ENCODE measurements at regions not wholly inside any gene's neighbourhood (a gene's known extent, or its start where the extent isn't known, plus 50 kb on each side); places are given as distances from the start of the nearest gene placed in this dataset.

DNA sequence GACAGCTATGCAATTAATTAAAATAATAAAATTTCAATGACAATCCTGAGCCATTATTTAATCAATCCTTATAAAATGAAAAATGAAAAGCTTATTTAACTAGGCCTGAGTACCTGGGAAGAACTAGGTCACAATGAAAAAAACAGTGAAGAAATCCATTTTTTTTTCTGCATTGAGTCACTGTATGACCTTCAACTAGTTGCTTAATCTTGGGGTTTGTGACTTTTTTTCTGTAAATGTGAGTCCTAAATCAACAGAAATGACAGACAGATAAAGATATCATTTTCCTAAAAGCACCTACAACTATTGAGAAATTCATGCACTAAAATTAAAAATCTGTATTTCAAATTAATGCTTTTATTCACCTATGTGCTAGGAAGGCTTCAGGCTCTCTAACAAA lies 96.8 kb downstream of the TMEM26 start:
- DNase-seq = no peak

DNA sequence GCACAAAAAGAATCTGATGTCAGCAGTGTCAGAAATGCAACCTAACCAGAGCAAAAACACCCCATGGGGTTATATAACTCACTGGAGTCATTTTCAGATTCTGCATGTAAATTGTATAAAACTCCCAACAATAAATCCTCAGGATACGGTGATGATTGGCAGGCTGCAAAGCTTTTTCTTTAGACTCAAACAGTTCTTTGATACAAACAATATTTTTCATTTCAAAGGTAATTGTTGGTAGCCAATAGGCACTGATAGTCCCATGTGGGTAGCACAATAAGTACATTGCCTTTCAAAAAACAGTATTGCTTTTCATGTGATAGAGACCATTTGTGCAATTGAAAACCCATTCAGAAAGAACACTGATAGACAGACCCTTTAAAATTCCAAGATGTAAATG lies 98.0 kb downstream of the TMEM26 start:
- DNase-seq = no peak

DNA sequence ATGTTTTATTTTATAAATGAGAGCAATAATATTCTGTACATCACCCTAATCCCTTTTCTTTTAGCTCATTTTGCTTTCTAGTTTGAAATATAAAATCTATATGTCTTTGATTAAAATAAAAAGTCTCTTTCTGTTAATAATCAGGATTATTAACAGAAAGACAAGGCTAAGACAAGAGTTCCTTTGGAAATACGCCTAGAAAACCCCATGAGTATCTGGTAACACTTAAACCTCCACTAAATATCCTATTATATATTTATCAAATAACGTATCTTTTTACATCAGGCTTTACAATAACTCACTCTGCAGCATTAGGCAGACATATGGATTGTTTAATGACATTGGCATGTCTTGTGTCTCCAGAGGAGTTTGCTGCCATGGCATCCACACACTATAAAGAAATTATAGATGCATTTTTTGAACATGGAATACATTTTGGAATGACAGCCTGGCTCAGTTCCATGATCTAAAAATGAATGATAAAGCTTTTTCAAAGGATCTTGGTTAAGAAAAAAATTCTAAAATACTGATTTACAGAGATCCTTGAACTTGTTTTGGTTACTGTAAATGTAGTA lies 98.7 kb downstream of the TMEM26 start:
- peak; percentile 82 for DNase-seq

DNA sequence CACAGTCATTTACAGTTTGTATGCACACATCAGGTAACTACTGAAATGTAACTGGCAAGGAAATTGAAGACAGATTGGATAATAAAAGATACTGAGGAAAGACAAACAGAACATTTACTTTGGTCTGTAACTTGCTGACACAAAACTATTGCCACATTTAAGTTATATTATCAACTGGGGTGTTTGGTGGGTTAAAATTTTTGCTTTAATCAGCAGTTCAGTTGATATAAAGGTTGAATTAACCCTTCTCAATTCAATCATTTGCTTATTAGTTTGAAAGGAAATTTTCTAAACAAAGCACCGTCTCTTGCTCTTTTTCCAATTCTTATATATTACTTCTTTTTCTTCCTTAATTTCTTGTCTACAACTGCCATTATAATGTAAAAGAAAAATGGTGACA lies 102.4 kb downstream of the TMEM26 start:
- no peak for DNase-seq

DNA sequence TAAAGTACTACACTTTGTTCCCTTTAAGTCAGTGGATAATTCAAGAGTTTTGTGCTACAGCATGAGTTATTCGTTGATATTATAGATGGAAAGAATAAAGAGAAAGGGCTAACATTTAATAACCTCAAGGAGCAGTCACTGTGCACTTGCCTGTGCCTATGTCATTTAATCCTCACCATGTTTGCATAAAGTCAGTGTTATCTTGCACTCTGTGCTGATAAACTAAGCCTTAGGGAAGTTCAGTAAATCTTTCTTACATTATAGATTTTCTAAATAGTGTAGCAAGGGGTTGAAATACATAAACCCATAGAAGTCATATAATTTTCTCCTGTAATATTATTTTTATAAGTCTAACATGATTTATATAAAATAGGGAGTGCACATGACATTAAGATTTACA lies 103.1 kb downstream of the TMEM26 start:
- no peak for DNase-seq

DNA sequence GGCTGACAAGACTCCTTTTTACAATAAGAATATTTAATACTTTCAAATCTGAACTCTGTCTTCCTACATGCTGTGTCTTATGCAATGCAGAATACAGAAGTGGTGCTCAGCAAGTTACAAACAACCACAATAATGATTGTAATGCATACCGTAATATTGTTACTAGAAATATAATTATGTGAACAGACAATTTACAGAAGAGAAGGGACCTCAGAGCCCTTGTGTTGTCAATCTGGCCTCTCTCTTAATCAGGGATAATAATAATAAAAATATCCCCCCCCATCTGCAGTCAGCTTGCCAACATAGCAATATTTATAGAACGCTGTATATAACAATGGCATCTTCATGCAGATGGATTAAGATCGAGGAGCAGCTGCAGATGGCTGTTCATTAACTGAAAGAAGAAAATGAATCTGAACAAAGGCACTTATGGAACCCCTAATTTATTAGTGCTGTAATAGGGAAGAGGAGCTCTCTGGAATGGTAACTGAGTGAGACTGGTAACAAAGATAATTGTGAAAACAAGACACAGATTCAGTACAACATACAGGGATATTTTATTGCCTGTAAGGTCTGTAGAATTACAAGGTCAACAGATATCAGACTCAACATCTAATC lies 106.3 kb downstream of the TMEM26 start:
- peak; percentile 82 for DNase-seq

DNA sequence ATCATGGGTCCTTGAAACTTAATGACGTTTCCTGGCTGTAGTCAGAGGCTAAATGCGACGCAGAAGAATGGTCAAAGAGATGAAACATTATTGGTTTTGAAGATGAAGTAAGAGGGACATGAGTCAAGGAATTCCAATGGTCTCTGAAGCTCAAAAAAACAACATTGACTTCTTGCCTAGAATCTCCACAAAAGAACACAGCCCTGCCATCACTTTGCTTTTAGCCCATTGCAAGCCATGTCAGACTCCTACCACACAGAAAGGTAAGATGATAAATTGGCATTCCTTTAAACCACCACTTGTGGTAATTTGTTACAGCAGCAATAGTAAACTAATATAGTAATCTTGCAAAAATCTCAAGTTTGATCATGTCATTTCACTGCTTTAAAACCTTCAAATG lies 109.4 kb downstream of the TMEM26 start:
- DNase-seq = no peak

DNA sequence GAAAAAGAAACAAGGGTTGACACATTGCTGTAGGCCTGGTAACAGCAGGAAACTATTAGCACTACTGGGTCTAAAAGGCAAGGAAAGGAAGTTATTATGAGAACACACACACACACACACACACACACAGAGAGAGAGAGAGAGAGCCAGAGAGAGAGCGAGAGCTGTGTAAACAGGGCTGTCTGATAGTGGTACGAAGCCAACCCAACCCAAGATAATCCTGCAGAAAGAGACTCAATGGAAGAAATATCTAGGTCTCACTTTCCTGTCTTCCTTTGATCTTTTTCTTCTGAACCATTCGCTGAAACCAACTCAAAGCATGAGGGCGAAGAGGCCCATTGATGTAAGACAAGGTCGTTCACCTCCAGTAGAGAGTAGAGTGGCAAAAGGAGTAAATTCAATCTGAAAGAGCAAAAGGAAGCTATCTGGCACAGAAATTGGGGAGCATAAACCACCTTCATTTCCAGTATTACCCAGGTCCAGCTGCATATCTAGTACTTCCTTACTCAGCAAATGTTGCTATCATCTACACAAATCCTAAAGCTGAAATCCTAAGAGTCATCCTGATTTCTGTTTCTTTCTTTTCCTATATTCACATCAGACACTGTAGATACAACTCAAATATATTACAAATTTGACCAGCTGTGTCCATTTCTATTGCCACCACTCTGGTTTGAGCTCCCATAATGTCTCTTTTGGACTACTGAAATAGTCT lies 110.2 kb downstream of the TMEM26 start:
- DNase-seq = no peak

DNA sequence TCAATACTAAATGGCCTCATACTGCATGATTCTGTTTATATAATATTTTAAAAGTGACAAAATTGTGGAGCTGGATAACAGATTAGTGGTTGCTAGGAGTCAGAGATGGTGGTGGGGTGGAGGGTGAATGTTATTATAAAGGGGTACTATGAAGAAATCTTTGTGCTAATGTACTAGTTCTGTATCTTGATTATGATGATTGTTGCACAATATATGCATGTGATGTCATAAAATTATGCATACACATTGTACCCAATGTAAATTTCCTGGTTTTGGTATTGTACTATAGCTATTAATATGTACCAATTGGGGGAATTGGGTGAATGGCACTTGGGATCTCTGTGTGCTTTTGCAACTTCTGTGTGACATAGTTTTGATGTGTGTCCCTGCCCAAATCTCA lies 112.2 kb downstream of the TMEM26 start:
- DNase-seq = no peak

DNA sequence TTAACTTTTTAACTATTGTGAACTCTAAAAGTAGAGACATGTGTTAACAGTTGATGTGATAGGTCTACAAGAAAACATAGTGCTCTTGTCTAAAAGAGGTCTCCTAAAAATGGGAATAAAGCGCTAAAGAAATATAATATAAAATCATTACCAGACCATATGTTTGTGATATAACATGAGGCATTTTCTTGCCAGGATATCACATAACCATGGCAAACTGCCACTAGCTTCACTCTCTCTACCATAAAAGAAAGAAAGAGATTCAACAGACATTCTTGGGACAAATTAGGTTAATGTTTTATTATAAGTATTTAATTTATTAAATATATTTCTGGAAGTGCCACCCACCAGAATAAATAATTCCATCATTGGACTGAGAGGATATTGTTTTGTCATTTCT lies 115.0 kb downstream of the TMEM26 start:
- DNase-seq = peak; percentile 80

DNA sequence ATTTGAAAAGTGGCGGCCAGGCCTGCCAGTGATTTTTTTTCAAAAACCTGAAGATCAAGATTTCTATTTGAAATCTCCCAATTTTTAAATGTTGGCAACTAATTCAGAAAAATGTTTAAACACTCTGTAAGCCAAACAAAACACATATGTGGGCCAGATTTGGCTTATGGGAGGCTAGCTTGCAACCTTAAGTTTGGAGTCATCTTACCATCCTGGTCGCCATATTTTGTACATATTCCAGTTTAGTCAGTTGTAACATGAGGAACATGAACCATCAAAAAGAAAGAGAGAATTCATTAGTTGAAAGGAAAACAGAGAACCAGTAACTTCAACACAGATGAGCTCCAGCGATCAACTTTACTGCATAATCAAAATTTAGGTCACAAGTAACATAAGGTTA lies 115.4 kb downstream of the TMEM26 start:
- peak; percentile 80 for DNase-seq

DNA sequence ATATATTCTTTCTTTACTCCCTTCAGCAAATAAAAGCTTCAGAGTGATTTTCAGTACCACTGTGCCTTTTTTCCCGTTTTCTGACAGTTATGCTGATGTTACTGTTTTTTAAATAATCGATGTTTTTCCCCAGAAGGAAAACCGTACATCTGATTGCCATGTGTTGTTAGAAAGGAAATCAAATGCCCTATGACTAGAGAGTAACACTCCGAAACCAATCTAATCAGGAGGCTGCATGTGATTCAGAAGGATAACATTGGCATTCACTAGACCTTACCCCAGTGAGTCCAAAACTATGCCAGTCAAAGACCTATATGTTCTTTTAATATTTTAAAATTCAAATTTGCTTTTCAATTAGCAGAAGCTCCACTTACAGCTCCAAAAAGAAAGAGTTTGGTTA lies 116.3 kb downstream of the TMEM26 start:
- no peak for DNase-seq

DNA sequence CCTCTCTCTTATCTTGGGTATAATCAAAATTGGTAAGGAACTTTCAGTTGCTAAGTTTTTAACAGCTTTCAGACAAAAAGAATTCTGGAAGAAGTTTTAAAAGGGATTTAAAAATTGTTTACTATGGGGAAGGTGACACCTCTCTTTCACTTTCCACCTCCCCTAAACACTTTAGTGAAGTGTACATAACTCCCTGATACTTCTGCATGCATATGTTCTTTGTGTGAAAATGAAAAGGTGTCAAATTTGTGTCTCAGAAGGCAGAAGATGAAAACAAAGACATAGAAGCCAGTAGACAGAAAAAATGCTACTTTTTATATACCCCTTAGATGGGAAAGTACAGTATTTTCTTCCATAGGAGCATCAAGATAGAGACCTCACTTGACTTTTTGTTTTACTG lies 117.8 kb downstream of the TMEM26 start:
- no peak for DNase-seq

DNA sequence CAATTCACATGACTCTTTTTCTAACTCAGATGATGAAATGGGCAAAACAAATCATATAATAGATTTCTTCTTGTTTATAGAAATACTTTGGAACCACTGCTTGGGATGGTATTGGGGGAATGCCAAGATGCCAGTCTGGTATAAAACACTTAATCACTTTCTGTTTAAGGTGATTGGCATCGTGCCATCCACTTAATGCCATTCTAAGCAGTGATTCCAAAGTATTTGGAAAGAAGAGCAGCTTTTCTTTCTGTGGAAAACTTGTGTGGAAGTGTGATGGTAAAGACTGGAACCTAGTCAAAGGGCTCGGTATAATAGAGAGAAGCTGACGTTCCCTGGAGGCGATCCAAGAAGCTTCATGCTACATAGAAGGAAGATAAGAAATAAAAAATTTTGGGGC lies 120.6 kb downstream of the TMEM26 start:
- DNase-seq = no peak

DNA sequence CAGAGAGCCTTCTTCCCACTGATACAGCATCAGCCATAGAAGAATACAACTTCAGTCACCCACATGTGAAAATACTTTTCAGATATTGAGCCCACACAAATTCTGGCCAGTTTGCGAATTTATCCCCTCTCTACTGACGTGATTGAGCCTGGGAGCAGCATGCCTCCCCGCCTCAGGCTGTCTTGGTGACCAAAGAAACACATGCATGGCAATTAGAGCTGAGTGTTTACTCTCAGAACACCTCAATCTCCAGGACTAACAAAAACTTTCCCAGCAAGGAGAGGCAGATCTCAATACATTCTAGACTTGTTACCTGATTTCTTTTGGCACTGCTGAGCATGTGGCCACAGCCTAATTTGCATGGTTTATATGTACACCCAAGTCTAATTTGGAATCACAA lies 122.5 kb downstream of the TMEM26 start:
- no peak for DNase-seq

DNA sequence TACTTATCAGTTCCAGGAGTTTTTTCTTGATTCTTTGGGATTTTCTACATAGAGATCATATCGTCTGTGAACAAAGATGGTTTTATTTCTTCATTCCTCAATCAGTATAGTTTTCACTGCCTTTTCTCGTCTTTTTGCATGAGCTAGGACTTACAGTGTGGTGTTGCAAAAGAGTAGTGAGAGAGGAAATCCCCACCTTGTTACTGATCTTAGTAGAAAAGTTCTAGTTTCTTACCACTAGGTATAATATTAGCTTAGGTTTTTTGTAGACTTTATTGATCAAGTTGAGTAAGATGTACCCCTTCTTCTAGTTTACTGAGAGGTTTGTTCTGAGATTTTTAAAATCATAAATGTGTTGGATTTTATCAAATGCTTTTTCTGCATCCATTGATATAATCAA lies 123.3 kb downstream of the TMEM26 start:
- DNase-seq = no peak

DNA sequence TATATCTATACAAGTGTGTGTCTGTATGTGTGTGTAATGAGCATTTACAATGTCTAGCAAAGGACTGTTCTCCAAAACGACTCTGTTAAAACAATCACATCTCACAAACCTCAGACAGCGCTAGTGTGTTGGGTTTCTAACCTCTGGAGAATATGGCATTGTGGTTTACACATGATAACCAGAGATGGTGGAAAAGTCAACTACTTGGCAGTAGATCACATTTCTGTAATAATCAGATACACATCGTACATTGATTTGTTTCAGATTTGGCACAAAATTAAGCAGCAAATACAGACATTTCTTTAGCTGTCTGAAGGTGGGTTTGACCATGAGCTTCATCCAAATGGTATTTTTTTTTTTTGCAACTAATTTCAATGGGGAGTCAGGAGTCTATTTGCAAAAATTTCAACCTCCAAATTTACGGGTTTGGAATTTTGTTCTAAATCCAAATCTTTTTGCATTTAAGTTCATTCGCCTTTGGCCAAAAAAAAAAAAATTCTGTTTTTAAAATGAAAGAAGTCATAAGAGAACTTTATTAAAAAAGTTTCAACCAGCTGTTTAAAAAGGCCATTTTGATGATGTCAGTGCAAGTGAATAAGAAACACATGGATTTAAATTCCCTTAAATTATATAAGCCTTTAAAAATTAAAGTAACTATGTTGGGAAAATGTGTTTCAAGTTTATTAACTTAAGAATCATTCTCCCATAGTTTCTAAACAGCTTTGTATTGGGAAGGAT lies 127.8 kb downstream of the TMEM26 start:
- DNase-seq = peak; percentile 84

DNA sequence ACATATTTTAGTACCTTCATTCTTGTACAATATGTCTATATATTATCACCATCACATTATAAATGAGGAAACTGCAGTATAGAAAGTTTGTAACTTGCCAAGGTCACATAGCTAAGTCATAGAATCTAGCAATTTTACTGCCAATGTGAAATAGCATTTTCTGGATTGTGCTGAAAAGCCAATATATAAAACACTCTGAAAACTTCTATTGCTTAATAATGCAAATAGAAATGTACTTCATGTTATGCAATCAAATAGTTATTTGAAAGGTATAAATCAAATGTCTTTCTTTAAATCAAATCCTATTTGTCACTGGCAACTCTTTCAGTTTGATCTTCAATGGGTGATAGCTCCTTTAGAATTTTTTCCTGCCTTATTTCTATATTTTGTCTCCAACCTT lies 129.5 kb downstream of the TMEM26 start:
- DNase-seq = peak; percentile 59

DNA sequence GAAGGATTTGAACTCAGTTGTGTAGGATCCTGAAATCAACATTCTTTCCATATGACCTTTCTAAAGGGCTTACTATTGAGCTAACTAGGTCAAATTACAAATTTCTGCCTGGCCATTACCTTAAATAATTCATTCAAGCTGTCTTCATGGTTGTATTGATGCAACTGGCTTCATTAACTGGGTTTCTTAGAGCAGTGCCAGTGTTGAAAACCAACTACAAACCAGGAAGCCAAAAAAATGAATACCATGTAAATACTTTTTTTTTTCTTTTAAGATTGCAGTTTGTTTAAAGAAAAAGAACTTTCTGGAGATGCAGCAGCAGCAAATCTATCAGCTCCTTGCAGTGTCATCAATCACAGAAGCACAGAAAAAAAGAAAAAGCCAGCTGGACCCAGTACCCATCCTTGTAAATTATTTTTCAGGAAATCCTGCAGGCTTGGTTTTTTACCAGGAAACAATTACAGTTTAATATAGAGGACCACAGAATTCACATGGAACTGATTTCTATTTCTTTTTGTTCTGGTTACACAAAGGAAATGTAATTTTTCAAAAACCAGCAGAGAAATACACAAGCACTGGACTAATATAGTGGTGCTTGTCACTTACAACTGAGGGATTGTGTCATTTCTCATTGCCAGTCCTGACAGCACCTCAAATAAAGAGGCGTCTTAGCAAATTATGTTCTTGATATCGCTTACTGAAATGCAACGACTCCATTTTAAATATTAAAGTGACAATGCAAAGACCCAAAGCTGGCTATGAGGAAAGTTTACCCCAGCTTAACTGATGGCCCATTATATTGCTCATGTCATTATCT lies 131.9 kb downstream of the TMEM26 start:
- DNase-seq = peak; percentile 60

DNA sequence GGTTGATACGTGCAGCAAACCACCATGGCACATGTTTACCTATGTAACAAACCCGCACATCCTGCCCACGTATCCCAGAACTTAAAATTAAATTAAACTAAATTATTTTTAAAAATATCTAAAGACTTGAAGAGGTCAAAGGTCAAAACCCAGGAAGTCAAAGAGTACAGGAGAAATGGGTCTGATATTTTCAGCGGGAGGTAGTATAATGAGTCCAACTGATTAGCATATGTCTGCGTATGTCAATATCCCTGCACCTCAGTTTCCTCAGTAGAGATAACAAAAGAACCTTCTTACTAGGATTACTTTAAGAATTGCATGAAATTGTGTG lies 133.0 kb downstream of the TMEM26 start:
- DNase-seq = no peak

DNA sequence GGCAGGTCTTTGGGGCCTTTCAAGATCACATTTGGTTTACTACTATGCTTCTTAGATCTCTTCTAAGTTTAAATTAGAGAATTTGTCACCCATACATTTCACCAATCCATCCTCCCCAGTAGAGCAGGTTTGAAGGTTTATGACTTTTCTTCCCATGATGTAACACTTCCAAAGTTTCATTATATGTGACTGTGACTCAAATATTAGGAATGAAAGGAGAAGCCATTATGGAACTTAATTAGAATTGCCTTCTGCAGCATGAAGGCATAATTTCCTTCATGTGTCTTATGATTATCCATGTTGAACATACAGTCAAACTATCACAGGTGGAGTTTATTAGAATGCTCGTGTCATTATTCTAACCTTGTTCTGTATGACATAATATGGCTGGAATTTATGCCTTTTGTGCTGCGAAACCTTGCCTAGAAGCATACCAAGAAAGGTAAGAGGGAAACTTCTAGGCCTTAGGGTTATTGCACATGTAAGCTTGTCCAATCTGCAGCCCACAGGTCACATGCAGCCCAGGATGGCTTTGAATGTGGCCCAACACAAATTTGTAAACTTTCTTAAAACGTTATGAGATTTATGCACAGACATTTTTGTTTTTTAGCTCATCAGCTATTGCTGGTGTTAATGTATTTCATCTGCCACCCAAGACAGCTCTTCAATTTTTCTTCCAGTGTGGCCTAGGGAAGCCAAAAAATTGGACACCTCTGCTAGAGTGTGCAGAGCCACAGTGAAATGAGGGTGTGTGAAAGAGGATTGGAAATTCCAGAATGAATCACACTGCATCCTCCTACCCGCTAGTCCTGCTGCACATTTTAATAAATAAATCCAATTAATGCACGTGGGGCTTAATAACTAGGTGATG lies 133.6 kb downstream of the TMEM26 start:
- no peak for DNase-seq

DNA sequence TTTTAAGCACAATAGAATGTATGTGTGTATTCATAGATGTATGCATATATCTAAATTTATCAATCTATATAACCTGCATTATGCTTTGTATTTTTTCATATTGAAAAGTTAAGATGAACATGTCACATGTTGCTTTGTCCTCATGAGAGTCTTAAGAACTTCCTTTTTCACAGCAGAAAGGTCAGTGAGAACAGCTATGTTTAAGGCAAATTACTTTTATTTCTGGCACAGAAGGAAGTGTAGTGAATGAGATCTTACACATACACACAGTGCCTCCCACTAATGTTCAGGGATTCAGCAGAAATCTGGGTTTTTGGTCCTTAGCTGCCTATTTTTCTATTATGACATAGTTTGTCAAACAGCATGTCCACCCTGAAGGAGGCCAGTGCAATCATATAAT lies 134.8 kb downstream of the TMEM26 start:
- no peak for DNase-seq

All from skin of body (tissue), 1 donor.